Gastroesophageal sphincter (tissue), 3 donors: ENCODE measurements at regions not wholly inside any gene's neighbourhood (a gene's known extent, or its start where the extent isn't known, plus 50 kb on each side); places are given as distances from the start of the nearest gene placed in this dataset.

ENCODE experiments used
- CTCF ChIP-seq, 4 experiments: fragments of 200-600 bp in 2 of 4; fragments of 450-650 bp in 2 of 4; sonication (generic) in 1 of 4; IDR thresholded peaks; one replicate each; pipeline ENCODE4 v1.5.1; 2017 to 2019; ENCODE audit warnings: antibody characterized with exemption in 4 of 4, mild to moderate bottlenecking in 2 of 4, moderate library complexity in 2 of 4
- EP300 ChIP-seq: sonication (generic); formaldehyde crosslinking; IDR thresholded peaks from one replicate; pipeline ENCODE4 v1.6.1; 2017; ENCODE audit warnings: antibody characterized with exemption, mild to moderate bottlenecking

GRCh38 chr18:70966419-70966818, 677.6 kb downstream of the SOCS6 start:
- TF ChIP-seq CTCF (IDR thresholded peaks at IDR 0.05) (no peak), EP300 (no peak)
